CD14-positive monocyte (primary cell): ENCODE measurements at regions not wholly inside any gene's neighbourhood (a gene's known extent, or its start where the extent isn't known, plus 50 kb on each side); places are given as distances from the start of the nearest gene placed in this dataset.

Experiments
- DNase-seq, 3 donors: peaks; one replicate each; pipeline ENCODE4 v3.0.0-alpha.2; 2011 to 2022
- H2AFZ ChIP-seq: 2 replicates; pipeline ENCODE4 v1.6.0; 2012; ENCODE audit warnings: mild to moderate bottlenecking, low read depth, low read length, inconsistent platforms; ENCODE audit not compliant: insufficient read depth, poor library complexity, severe bottlenecking
- H3K27ac ChIP-seq, 2 donors: 1 replicate in 1 of 2; 2 replicates in 1 of 2; pipeline ENCODE4 v1.5.1; 2012 to 2013; ENCODE audit warnings: low read length in 2 of 2, control low read depth in 1 of 2, inconsistent platforms in 1 of 2, low read depth in 1 of 2, mild to moderate bottlenecking in 1 of 2
- H3K27me3 ChIP-seq, 2 donors: one replicate each; pipeline versions ENCODE4 v1.6.0 to v1.6.1; 2011 to 2013; ENCODE audit warnings: low read length in 2 of 2; ENCODE audit not compliant: control insufficient read depth in 2 of 2, insufficient read depth in 2 of 2
- H3K36me3 ChIP-seq, 2 donors: replicated peaks in 1 of 2; 1 replicate in 1 of 2; 2 replicates in 1 of 2; pipeline versions ENCODE4 v1.5.1 to v1.6.1; 2012 to 2013; ENCODE audit warnings: low read length in 2 of 2, control low read depth in 1 of 2, inconsistent platforms in 1 of 2, mild to moderate bottlenecking in 1 of 2; ENCODE audit not compliant: insufficient read depth in 2 of 2, control insufficient read depth in 1 of 2
- H3K4me1 ChIP-seq, 2 donors: 1 replicate in 1 of 2; 2 replicates in 1 of 2; pipeline versions ENCODE4 v1.5.1 to v1.6.1; 2012 to 2013; ENCODE audit warnings: low read length in 2 of 2, control low read depth in 1 of 2, inconsistent platforms in 1 of 2, mild to moderate bottlenecking in 1 of 2, moderate library complexity in 1 of 2; ENCODE audit not compliant: insufficient read depth in 2 of 2, control insufficient read depth in 1 of 2
- H3K4me2 ChIP-seq: replicated peaks from 2 replicates; pipeline ENCODE3; 2012; ENCODE audit warnings: low read length, moderate library complexity, mild to moderate bottlenecking; ENCODE audit not compliant: poor library complexity, severe bottlenecking; ENCODE audit errors: extremely low read depth
- H3K4me3 ChIP-seq, 3 experiments: fragments of 200-600 bp in 1 of 3; sonication (generic) in 1 of 3; replicated peaks in 1 of 3; 1 replicate in 2 of 3; 2 replicates in 1 of 3; pipeline ENCODE4 v1.5.1; 2011 to 2013; ENCODE audit warnings: low read length in 3 of 3, mild to moderate bottlenecking in 3 of 3, control low read depth in 2 of 3, low read depth in 2 of 3, inconsistent platforms in 1 of 3, moderate library complexity in 1 of 3
- H3K79me2 ChIP-seq: 2 replicates; pipeline ENCODE4 v1.6.0; 2012; ENCODE audit warnings: mild to moderate bottlenecking, control low read depth, inconsistent platforms, low read length, moderate library complexity; ENCODE audit not compliant: insufficient read depth
- H3K9ac ChIP-seq: 2 replicates; pipeline ENCODE4 v1.6.0; 2017; ENCODE audit warnings: low read length, mild to moderate bottlenecking; ENCODE audit not compliant: insufficient read depth, poor library complexity, severe bottlenecking
- H3K9me3 ChIP-seq, 2 donors: replicated peaks in 1 of 2; 1 replicate in 1 of 2; 2 replicates in 1 of 2; pipeline versions ENCODE4 v1.5.1 to v1.6.1; 2012 to 2013; ENCODE audit warnings: low read length in 2 of 2, control low read depth in 1 of 2; ENCODE audit not compliant: control insufficient read depth in 1 of 2, insufficient read depth in 1 of 2
- H4K20me1 ChIP-seq: 2 replicates; pipeline ENCODE4 v1.6.0; 2012; ENCODE audit warnings: mild to moderate bottlenecking, low read length, control low read depth, moderate library complexity; ENCODE audit not compliant: insufficient read depth
- H3K27ac Mint-ChIP-seq, 7 donors: one replicate each; pipeline ENCODE4 v1.8.0; 2020; ENCODE audit warnings: mild to moderate bottlenecking in 7 of 7, mixed read lengths in 7 of 7, moderate library complexity in 6 of 7, inconsistent platforms in 2 of 7
- H3K27me3 Mint-ChIP-seq, 3 donors: one replicate each; pipeline ENCODE4 v1.8.0; 2021 to 2022; ENCODE audit warnings: low read depth in 3 of 3, mild to moderate bottlenecking in 3 of 3, mixed read lengths in 3 of 3, moderate library complexity in 3 of 3, inconsistent platforms in 1 of 3
- H3K36me3 Mint-ChIP-seq, 2 donors: one replicate each; pipeline ENCODE4 v1.8.0; 2020; ENCODE audit warnings: mixed read lengths in 2 of 2, inconsistent platforms in 1 of 2, mild to moderate bottlenecking in 1 of 2
- H3K4me1 Mint-ChIP-seq: one replicate; pipeline ENCODE4 v1.8.0; 2020; ENCODE audit warnings: mild to moderate bottlenecking, mixed read lengths
- H3K4me3 Mint-ChIP-seq, 2 donors: one replicate each; pipeline ENCODE4 v1.8.0; 2020; ENCODE audit warnings: mild to moderate bottlenecking in 2 of 2, mixed read lengths in 2 of 2, moderate library complexity in 1 of 2
- H3K9me3 Mint-ChIP-seq, 7 donors: one replicate each; pipeline ENCODE4 v1.8.0; 2020 to 2022; ENCODE audit warnings: mixed read lengths in 7 of 7, mild to moderate bottlenecking in 6 of 7, moderate library complexity in 6 of 7, inconsistent platforms in 2 of 7
- WGBS: methylation state at CpG from one replicate; pipeline ENCODE4 v1.1.5; 2013; ENCODE audit warnings: missing lambda C conversion rate; ENCODE audit not compliant: insufficient coverage; 5-methylcytosine and 5-hydroxymethylcytosine counted together
- intact Hi-C, 2 donors: fragments of 100-400 bp; cut with micrococcal nuclease; formaldehyde crosslinking; loops; one replicate each; pipeline versions ENCODE4 v1.15.0 to v1.15.1; 2023
- TF ChIP-seq, protein P1 (sequence below): fragments of 200-600 bp; IDR thresholded peaks from one replicate; pipeline ENCODE4 v1.8.0; 2022; ENCODE audit warnings: antibody characterized with exemption, mild to moderate bottlenecking

DNA sequence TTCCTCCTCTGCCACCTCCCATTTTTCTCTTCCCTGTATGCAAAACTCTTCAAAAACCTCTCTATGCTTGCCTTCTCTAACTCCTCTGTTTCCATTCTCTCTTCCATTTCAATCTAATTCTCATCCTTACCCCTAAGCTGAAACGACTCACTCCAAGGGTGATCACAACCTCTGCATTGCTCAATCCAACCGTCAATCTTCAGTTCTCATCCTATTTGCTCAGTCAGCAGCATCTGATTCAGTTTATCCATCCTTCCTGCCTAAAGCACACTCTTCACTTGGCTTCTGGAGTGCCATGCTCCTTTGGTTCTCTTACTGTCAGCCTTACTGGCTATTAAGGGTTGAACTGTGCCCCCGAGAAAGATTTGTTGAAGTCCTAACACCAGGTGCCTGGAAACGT lies 163.5 kb upstream of the NEBL start:
- H3K27ac ChIP-seq: no peak overlapping the region
- H3K9me3 Mint-ChIP-seq: peaks cover 0 to 14% (median 4%) of the 10 kb centered on the region in 7 donors
- no peak overlapping the region for H3K4me3 ChIP-seq
- no peak overlapping the region for H3K4me2 ChIP-seq
- no peaks in the 10 kb centered on the region for H3K4me1 ChIP-seq
- no peak overlapping the region for H2AFZ ChIP-seq
- TF ChIP-seq, protein P1, sequence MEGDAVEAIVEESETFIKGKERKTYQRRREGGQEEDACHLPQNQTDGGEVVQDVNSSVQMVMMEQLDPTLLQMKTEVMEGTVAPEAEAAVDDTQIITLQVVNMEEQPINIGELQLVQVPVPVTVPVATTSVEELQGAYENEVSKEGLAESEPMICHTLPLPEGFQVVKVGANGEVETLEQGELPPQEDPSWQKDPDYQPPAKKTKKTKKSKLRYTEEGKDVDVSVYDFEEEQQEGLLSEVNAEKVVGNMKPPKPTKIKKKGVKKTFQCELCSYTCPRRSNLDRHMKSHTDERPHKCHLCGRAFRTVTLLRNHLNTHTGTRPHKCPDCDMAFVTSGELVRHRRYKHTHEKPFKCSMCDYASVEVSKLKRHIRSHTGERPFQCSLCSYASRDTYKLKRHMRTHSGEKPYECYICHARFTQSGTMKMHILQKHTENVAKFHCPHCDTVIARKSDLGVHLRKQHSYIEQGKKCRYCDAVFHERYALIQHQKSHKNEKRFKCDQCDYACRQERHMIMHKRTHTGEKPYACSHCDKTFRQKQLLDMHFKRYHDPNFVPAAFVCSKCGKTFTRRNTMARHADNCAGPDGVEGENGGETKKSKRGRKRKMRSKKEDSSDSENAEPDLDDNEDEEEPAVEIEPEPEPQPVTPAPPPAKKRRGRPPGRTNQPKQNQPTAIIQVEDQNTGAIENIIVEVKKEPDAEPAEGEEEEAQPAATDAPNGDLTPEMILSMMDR: no peak
- H3K36me3 Mint-ChIP-seq: no peaks in the 10 kb centered on the region
- no peaks in the 10 kb centered on the region for H3K4me1 Mint-ChIP-seq
- peaks cover 0 to 5% (median 0%) of the 10 kb centered on the region in 3 donors for H3K27me3 Mint-ChIP-seq
- no peaks in the 10 kb centered on the region for H4K20me1 ChIP-seq
- H3K79me2 ChIP-seq: no peaks in the 10 kb centered on the region
- H3K4me3 Mint-ChIP-seq: no peak overlapping the region
- H3K36me3 ChIP-seq: no peaks in the 10 kb centered on the region
- DNase-seq: no peak
- H3K27ac Mint-ChIP-seq: peak overlapping the region in 1 of 7 donors; percentile 61
- peaks cover 0 to 4% of the 10 kb centered on the region in 2 donors for H3K9me3 ChIP-seq
- no peaks in the 10 kb centered on the region for H3K27me3 ChIP-seq
- no peak overlapping the region for H3K9ac ChIP-seq
- WGBS: 86% methylated on average over 2 of the region's 4 CpGs
- intact Hi-C loops: no loop called here

DNA sequence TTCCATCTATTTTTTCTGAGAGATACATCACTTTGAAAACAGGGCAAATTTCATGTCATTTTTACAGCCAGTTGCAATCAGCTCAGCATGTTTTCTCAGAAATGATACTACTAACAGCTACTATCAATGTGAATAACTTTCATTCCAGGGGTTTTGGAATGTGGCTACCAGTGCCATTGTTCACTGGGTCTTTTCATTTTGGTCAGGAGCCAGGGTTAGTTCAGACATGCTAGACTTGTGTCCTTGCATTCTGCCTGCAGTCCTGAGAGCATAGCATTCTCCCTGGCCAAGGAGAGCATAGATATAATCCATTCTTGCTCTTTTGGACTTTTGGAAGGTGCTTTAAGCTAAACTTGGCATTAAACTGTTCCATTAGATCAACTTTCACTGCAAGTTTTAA lies 160.9 kb upstream of the NEBL start:
- H3K79me2 ChIP-seq: no peaks in the 10 kb centered on the region
- no peaks in the 10 kb centered on the region for H3K36me3 Mint-ChIP-seq
- H3K27ac ChIP-seq: no peak overlapping the region
- no peak overlapping the region for H3K27ac Mint-ChIP-seq
- H3K4me1 Mint-ChIP-seq: no peaks in the 10 kb centered on the region
- intact Hi-C loops: no loop called here
- no peak overlapping the region for H3K4me3 ChIP-seq
- no peak overlapping the region for H3K4me2 ChIP-seq
- H2AFZ ChIP-seq: no peak overlapping the region
- peaks cover 0 to 20% (median 4%) of the 10 kb centered on the region in 7 donors for H3K9me3 Mint-ChIP-seq
- TF ChIP-seq, protein P1: no peak
- peaks cover 0 to 1% (median 0%) of the 10 kb centered on the region in 3 donors for H3K27me3 Mint-ChIP-seq
- no peak overlapping the region for H3K4me3 Mint-ChIP-seq
- DNase-seq: no peak
- no peaks in the 10 kb centered on the region for H3K27me3 ChIP-seq
- no peaks in the 10 kb centered on the region for H4K20me1 ChIP-seq
- peaks cover 0 to 4% of the 10 kb centered on the region in 2 donors for H3K9me3 ChIP-seq
- H3K4me1 ChIP-seq: no peaks in the 10 kb centered on the region
- H3K36me3 ChIP-seq: no peaks in the 10 kb centered on the region
- H3K9ac ChIP-seq: no peak overlapping the region
